ENCODE measurements at regions not wholly inside any gene's neighbourhood (a gene's known extent, or its start where the extent isn't known, plus 50 kb on each side); places are given as distances from the start of the nearest gene placed in this dataset.

DNA sequence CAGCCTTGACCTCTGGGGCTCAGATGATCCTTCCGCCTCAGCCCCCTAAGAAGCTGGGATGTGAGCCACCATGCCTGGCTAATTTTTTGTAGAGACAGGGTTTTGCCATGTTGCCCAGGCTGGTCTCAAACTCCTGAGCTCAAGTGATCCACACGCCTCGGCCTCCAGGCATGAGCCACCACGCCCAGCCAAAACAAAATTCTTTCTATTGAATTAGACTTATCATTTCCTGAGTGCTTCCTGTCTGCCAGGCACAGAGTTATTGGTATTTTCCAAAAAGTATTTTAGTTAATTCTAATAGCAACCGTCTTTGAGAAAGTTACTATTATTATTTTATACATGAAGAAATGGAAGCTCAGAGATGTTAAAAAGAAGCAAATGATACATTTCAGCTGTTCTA is 61.4 kb upstream of the LMO2 start:
- no peaks in the 10 kb centered on the region for H3K9me3 ChIP-seq (ENCODE audit: insufficient read depth, low read depth)
- peaks cover 9% of the 10 kb centered on the region for H3K4me1 ChIP-seq (replicated peaks; ENCODE audit: insufficient read depth)
- H3K79me2 ChIP-seq (ENCODE audit: low read depth) = no peaks in the 10 kb centered on the region
- no peak overlapping the region for H2AFZ ChIP-seq
- no peaks in the 10 kb centered on the region for H3K9me2 ChIP-seq (ENCODE audit: insufficient read depth)
- BruUV-seq (replicated peaks) = no TSS peak
- POLR2A ChIA-PET (ENCODE audit: unreplicated experiment) = interaction anchor here (0.6 kb wide), 1 partner anchor 111 kb away, joined by 7 read pairs; no protein-coding TSS in a partner anchor
- TF ChIP-seq EZH2 (IDR thresholded peaks at IDR 0.05; ENCODE audit: low read depth) = no peak
- no peak for TF ChIP-seq CTCF (conservative IDR thresholded peaks at IDR 0.05)
- no peak overlapping the region for H3K4me3 ChIP-seq
- no peak for DNase-seq
- H3K27me3 ChIP-seq (ENCODE audit: insufficient read depth, low read depth) = no peaks in the 10 kb centered on the region
- no peaks in the 10 kb centered on the region for H4K20me1 ChIP-seq (ENCODE audit: insufficient read depth)
- peaks cover 8% of the 10 kb centered on the region; the same call in 1 of the 2 replicates for H3F3A ChIP-seq (ENCODE audit: insufficient read depth, low read depth)
- CTCF ChIA-PET = interaction anchor here (0.8 kb wide), 1 partner anchor 18 kb away, joined by 3 read pairs; no protein-coding TSS in a partner anchor
- intact Hi-C loops (cut with micrococcal nuclease; ENCODE audit: unreplicated experiment) = no loop called here
- H3K36me3 ChIP-seq (ENCODE audit: low read depth) = no peaks in the 10 kb centered on the region
- no peak overlapping the region for H3K27ac ChIP-seq
- H3K4me2 ChIP-seq = no peak overlapping the region

DNA sequence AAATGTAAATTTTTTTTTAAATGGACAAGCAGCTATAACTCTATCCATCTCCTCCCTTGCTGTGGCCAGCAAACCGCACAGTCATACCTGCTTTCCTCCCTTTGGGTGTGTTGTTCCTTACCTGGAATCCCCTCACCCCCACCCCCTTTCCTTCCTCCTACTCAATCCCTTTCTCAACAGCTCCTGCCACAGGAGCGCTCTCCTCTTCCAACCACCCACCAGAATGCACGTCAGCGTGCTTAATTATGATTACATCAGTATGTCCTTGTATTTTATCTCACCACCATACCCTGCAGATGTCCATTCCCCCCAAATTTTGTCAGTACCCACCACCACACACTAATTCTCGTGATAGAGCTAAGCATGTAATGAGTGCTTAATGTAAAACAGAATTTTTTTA is 60.9 kb upstream of the LMO2 start:
- ChIA-PET POLR2A (ENCODE audit: unreplicated experiment) (interaction anchor here (0.6 kb wide), 1 partner anchor 112 kb away, joined by 7 read pairs; no protein-coding TSS in a partner anchor), CTCF (interaction anchor here (0.8 kb wide), 1 partner anchor 18 kb away, joined by 3 read pairs; no protein-coding TSS in a partner anchor)
- no peaks in the 10 kb centered on the region for H4K20me1 ChIP-seq (ENCODE audit: insufficient read depth)
- intact Hi-C loops (cut with micrococcal nuclease; ENCODE audit: unreplicated experiment) = no loop called here
- no peaks in the 10 kb centered on the region for H3K79me2 ChIP-seq (ENCODE audit: low read depth)
- peaks cover 7% of the 10 kb centered on the region; the same call in 1 of the 2 replicates for H3F3A ChIP-seq (ENCODE audit: insufficient read depth, low read depth)
- H3K36me3 ChIP-seq (ENCODE audit: low read depth) = no peaks in the 10 kb centered on the region
- BruUV-seq (replicated peaks) = no TSS peak
- no peak overlapping the region for H2AFZ ChIP-seq
- no peak overlapping the region for H3K4me2 ChIP-seq
- DNase-seq = no peak
- H3K27me3 ChIP-seq (ENCODE audit: insufficient read depth, low read depth) = no peaks in the 10 kb centered on the region
- no peaks in the 10 kb centered on the region for H3K9me2 ChIP-seq (ENCODE audit: insufficient read depth)
- H3K27ac ChIP-seq = no peak overlapping the region
- H3K4me1 ChIP-seq (replicated peaks; ENCODE audit: insufficient read depth) = peaks cover 9% of the 10 kb centered on the region
- no peak overlapping the region for H3K4me3 ChIP-seq
- no peaks in the 10 kb centered on the region for H3K9me3 ChIP-seq (ENCODE audit: insufficient read depth, low read depth)
- TF ChIP-seq EZH2 (IDR thresholded peaks at IDR 0.05; ENCODE audit: low read depth) (no peak), CTCF (conservative IDR thresholded peaks at IDR 0.05) (no peak)

GRCh38 chr11:33949252-33949913 is 57.5 kb upstream of the LMO2 start:
- H3K27ac ChIP-seq = no peak overlapping the region
- H4K20me1 ChIP-seq (ENCODE audit: insufficient read depth) = no peaks in the 10 kb centered on the region
- H3K4me1 ChIP-seq (replicated peaks; ENCODE audit: insufficient read depth) = peaks cover 9% of the 10 kb centered on the region
- no peak for TF ChIP-seq EZH2 (IDR thresholded peaks at IDR 0.05; ENCODE audit: low read depth)
- TF ChIP-seq CTCF (conservative IDR thresholded peaks at IDR 0.05) = no peak
- H3K4me3 ChIP-seq = no peak overlapping the region
- no peak for DNase-seq
- BruUV-seq (replicated peaks) = no TSS peak
- no peaks in the 10 kb centered on the region for H3K27me3 ChIP-seq (ENCODE audit: insufficient read depth, low read depth)
- no peaks in the 10 kb centered on the region for H3K9me3 ChIP-seq (ENCODE audit: insufficient read depth, low read depth)
- H2AFZ ChIP-seq = no peak overlapping the region
- H3K79me2 ChIP-seq (ENCODE audit: low read depth) = no peaks in the 10 kb centered on the region
- no peaks in the 10 kb centered on the region for H3F3A ChIP-seq (ENCODE audit: insufficient read depth, low read depth)
- no peaks in the 10 kb centered on the region for H3K36me3 ChIP-seq (ENCODE audit: low read depth)
- no peaks in the 10 kb centered on the region for H3K9me2 ChIP-seq (ENCODE audit: insufficient read depth)
- ChIA-PET CTCF (no interaction called here), POLR2A (ENCODE audit: unreplicated experiment) (no interaction called here)
- intact Hi-C loops (cut with micrococcal nuclease; ENCODE audit: unreplicated experiment) = no loop called here
- H3K4me2 ChIP-seq = no peak overlapping the region
